Kidney epithelial cell (primary cell): ENCODE measurements at regions not wholly inside any gene's neighbourhood (a gene's known extent, or its start where the extent isn't known, plus 50 kb on each side); places are given as distances from the start of the nearest gene placed in this dataset.

Experiments
- DNase-seq: peaks from one replicate; pipeline ENCODE4 v3.0.0-alpha.2; 2010; ENCODE audit warnings: low read depth
- H3K27me3 ChIP-seq: 2 replicates; pipeline ENCODE4 v1.6.0; 2011; ENCODE audit warnings: low read length; ENCODE audit not compliant: control insufficient read depth, insufficient read depth
- H3K36me3 ChIP-seq: 2 replicates; pipeline ENCODE4 v1.5.1; 2011; ENCODE audit warnings: low read length; ENCODE audit not compliant: control insufficient read depth, insufficient read depth
- H3K4me3 ChIP-seq: 2 replicates; pipeline ENCODE4 v1.5.1; 2011; ENCODE audit warnings: low read depth, mild to moderate bottlenecking, control low read depth, low read length
- TF ChIP-seq, protein P1 (sequence below): IDR thresholded peaks from 2 replicates; pipeline ENCODE4 v1.5.1; 2011; ENCODE audit warnings: mild to moderate bottlenecking, moderate library complexity, low read length, control low read depth, inconsistent platforms; ENCODE audit not compliant: insufficient read depth, poor library complexity, severe bottlenecking

DNA sequence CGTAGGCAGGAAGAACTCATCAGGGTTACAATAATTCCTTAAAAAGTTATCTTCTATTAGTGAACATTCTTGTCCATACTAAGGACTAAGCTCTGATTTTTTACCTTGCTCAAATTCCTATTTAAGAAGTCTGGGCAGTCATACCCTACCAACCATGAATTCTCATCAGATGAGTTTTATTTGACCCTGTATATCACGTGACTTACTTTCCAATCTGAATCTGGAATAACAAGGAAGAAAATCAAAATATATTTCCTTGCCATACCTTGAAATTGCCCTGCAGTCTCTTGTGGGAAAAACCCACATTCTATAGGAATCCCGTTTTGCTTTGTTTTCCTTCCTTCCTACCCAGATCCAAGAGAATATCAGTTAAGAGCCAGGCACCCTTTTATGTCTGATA, 352.7 kb downstream of the AKAIN1 start:
- TF ChIP-seq, protein P1, sequence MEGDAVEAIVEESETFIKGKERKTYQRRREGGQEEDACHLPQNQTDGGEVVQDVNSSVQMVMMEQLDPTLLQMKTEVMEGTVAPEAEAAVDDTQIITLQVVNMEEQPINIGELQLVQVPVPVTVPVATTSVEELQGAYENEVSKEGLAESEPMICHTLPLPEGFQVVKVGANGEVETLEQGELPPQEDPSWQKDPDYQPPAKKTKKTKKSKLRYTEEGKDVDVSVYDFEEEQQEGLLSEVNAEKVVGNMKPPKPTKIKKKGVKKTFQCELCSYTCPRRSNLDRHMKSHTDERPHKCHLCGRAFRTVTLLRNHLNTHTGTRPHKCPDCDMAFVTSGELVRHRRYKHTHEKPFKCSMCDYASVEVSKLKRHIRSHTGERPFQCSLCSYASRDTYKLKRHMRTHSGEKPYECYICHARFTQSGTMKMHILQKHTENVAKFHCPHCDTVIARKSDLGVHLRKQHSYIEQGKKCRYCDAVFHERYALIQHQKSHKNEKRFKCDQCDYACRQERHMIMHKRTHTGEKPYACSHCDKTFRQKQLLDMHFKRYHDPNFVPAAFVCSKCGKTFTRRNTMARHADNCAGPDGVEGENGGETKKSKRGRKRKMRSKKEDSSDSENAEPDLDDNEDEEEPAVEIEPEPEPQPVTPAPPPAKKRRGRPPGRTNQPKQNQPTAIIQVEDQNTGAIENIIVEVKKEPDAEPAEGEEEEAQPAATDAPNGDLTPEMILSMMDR, result no peak
- DNase-seq, result no peak
- Histone ChIP-seq H3K36me3 (no peaks in the 10 kb centered on the region), H3K4me3 (no peak overlapping the region), H3K27me3 (no peaks in the 10 kb centered on the region)

GRCh38 chr18:4843771-4844170, 353.3 kb downstream of the AKAIN1 start:
- TF ChIP-seq, protein P1, result no peak
- DNase-seq, result no peak
- Histone ChIP-seq H3K4me3 (no peak overlapping the region), H3K27me3 (no peaks in the 10 kb centered on the region), H3K36me3 (no peaks in the 10 kb centered on the region)

DNA sequence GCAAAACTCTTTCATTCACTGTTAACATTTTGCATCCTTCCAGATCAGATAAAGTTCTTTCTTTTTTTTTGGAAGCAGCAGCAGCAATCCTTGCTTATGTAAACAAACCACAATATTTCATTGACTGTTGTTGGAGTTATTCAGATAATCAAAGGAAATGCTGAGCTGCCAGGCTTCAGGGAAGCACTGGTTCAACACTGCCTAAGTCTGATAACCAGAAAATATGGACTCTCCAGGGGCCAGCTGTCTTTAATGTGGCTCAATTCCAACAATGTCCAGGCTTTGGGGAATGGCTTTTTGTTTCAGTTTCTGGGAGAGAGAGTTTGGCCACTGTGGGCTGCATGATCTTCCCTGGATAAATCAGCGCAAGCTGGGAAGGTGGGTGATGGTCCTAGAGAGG, 354.3 kb downstream of the AKAIN1 start:
- DNase-seq, result no peak

DNA sequence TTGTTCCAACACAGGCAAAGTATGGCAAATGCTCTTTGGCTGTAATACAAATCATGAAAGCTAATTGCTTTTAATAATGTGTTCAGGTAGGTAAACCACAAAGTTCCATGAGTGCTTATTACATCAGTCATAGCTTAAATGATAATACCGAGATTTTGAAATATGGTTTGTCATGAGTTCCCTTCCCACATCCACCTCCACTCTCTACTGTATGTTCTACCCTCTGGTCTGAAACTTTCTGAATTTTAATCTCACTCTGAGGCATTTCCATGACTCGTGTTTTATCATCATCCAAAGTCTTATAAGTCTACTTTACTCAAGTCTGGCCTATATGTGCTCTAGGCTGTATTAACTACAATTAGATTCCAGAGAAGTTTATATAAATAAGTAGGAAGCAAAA, 354.8 kb downstream of the AKAIN1 start:
- no peak for DNase-seq
- Histone ChIP-seq H3K27me3 (no peaks in the 10 kb centered on the region), H3K36me3 (no peaks in the 10 kb centered on the region), H3K4me3 (no peak overlapping the region)
- TF ChIP-seq, protein P1, result no peak

More for the DNA sequence above, 354.3 kb downstream of the AKAIN1 start:
- TF ChIP-seq, protein P1, result no peak
- no peak overlapping the region for H3K4me3 ChIP-seq
- H3K36me3 ChIP-seq, result no peaks in the 10 kb centered on the region
- H3K27me3 ChIP-seq, result no peaks in the 10 kb centered on the region

- DNase-seq, result no peak
- Histone ChIP-seq H3K27me3 (no peaks in the 10 kb centered on the region), H3K4me3 (no peak overlapping the region), H3K36me3 (no peaks in the 10 kb centered on the region)
- TF ChIP-seq, protein P1, result no peak
Measured at GRCh38 chr18:4839639-4840038, 357.4 kb downstream of the AKAIN1 start.

DNA sequence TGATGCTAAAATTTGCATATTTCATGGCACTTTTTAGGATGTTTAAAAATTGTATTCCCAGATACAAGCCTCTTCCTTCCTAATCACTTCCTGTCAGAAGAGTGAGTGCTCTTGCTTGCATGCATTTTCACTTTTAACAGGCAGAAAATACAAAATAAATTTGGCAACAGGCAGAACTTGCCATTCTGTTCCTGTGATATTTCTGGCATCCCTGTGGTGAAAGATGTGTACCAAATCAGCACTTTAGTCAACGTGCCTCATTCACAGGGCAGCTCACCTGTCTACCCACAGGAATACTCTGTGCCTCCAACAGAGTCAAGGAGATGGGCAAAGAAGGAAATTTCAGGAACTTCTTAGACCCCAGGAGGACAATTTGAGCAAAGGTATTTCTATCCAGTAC, 360.9 kb downstream of the AKAIN1 start:
- no peaks in the 10 kb centered on the region for H3K36me3 ChIP-seq
- no peak overlapping the region for H3K4me3 ChIP-seq
- TF ChIP-seq, protein P1, result no peak
- no peaks in the 10 kb centered on the region for H3K27me3 ChIP-seq
- DNase-seq, result no peak
